Glomerular visceral epithelial cell (primary cell): ENCODE measurements at regions not wholly inside any gene's neighbourhood (a gene's known extent, or its start where the extent isn't known, plus 50 kb on each side); places are given as distances from the start of the nearest gene placed in this dataset.

Experiments used
- DNase-seq: peaks from one replicate; pipeline ENCODE4 v3.0.0-alpha.2; 2016; ENCODE audit errors: extremely low spot score

DNA sequence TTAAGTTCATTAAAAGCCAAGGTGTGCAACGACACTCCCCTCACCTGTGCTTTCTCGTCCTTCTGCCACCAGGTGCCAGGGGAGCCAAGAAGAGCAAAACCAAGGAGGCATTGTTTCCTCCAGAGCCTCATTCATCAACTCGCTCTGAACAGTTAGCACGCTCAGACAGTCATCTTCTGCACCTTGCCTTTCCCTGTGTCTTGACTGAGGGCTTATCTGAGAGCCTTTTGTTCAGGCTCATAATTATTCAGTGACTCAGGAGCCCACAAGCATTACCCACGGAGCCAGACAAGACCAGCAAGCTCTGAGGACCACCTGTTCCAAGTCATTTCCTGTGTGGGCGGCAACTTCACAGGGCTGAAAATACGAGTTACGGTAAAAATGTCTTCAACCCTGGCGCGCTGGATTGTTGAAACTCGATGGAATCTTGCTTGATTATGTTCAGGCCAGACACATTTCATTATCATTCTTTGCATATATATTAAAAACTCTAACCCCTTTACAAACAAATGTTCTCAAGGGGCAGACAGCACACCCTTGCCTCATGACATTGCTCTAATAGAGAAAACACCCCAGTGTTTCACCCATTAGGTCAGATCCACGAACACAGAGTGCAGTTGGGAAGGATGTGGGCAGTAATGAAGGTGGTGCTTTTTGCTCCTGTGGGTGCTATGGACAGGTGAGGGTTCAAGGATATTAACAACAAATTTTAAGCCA lies 89.7 kb upstream of the RUNX1 start:
- peak; percentile 81 for DNase-seq

DNA sequence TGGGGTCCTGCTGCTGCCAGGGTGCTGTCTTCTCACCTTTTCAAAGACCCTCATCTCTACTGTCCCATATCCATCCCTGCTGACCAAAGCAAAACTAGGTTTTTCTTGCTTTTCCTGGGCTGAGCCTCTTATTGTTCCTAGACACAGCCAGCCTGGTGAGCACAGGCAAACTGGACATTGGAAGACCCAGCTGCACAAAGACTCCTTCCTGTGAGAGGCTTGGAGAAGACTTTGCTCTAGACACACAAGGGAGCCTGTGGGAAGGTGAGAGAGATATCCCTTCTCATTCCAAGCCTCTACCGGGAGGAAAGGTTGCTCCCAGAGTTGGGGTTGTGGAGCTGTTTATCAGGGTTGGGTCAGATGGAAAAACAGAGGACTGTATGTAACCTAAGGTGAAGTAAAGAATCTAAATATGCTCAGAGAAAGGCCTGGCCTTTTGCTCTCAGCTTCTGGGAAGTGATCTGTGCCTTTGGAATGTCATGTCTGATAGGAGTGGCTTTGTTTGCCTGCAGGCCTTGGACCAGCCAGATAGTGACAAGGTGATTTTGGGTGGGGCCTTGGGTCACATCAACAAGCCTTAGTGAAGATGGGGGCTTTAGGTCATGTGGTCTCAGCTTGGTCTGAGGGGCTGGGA lies 87.6 kb upstream of the RUNX1 start:
- peak; percentile 38 for DNase-seq

DNA sequence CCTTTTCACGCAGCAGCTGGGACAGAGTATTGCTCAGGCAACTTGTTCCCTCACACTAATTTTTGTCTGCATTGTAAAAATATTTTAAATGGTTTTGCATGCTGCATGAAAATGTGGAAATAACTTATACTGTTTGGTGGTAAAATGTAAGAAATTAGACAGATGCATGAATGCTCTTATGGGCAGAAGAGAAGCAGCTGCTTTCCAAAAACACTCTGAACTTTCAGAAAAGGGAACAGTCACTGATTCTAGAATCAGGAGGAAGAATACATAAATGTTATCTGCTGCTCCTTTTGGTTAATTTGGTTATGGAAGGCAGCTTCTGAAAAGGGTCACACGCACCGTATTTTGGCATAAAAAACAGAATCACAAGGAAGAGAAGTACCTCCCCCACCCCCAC lies 87.0 kb upstream of the RUNX1 start:
- DNase-seq = no peak

DNA sequence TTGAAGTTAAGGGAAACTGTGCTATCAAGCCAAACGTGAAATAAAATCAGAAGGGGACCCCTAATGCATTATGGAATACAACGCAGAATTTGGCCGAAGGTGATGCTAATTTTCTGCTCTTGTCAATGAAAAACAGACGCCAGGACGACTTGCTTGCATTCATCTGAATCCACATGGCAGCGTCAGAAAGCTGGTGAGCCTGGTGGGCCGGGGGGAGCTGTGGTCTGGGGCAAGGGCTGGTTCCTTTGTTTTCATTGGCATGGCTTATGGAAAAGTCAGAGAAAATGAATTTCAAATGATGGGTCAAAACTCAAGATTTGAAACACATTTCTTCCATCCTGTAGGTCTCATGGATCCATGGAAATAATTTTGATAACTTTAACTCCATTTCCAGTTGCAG lies 86.4 kb upstream of the RUNX1 start:
- no peak for DNase-seq

DNA sequence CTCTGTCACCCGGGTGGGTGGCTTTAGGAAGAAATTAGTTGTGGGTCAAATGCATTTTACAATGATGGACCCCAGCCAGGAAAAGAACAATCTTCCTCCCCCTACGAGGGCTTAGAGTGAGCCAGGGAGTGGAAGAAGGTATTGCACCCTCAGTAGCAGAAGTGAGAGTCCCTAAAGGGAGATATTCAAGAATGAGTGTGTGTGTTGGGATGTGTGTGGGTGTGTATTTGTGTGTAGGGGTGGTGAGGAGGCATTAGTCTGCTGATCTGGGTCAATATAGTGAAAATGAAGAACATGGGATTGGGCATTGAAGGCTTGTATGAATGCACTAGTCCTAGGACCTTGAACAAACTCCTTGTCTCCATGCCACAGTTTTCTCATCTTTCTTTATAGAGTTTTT lies 85.2 kb upstream of the RUNX1 start:
- DNase-seq = no peak

DNA sequence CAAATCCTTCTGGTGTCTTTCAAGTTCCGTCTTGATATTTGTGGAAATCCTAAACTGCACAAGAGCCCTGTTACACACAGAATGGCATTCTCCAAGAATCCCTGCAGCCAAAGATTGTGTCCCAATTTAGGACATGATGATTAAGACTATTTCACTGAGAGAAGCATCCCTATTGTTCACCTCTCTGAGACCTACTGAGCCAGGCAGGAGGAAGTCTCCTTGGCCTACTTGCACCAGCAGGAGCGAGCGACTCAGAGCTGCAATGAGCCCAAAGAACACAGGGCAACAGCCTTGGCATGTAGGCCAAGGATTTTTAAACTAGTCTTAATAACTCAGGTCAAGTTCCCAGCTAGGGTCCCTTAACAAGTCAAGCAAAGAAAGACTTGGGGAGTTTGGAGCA lies 79.4 kb upstream of the RUNX1 start:
- no peak for DNase-seq

DNA sequence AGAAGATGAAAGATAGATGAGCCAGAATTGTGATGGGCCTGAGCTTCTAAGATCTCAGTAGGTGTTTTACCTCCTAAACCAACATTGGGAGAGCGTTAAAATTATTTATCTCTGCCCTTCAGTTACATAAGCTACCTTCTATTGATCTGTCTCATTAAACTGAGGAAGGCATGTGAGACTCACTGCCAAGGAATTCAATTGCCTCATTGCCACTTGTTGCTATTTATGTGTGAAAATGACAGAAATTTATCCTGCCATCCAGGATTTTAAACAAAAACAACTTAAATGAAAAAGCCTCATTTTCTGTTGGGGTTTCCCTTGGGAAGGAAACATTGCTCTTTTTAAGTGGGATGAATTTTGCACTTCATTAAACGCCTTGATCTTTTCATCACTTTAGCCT lies 78.7 kb upstream of the RUNX1 start:
- DNase-seq = no peak

DNA sequence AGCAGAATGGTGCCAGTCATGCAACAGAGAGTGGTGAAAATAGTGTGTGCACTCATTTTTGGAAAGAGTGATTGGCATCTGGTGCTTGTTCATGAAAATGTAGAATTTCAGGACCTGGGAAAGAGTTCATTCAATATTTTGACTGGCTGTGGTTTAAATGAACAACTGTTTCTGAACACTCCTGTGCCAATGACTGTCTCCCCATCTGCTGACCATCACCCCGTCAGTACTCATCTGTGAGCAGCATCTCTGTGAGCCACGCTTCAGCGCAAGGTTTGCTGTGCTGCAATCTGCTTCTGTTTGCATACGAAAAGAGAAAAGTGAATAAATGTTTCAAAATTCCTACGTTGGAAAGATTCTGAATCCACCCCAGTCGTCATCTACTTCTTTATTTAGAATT lies 77.9 kb upstream of the RUNX1 start:
- no peak for DNase-seq

DNA sequence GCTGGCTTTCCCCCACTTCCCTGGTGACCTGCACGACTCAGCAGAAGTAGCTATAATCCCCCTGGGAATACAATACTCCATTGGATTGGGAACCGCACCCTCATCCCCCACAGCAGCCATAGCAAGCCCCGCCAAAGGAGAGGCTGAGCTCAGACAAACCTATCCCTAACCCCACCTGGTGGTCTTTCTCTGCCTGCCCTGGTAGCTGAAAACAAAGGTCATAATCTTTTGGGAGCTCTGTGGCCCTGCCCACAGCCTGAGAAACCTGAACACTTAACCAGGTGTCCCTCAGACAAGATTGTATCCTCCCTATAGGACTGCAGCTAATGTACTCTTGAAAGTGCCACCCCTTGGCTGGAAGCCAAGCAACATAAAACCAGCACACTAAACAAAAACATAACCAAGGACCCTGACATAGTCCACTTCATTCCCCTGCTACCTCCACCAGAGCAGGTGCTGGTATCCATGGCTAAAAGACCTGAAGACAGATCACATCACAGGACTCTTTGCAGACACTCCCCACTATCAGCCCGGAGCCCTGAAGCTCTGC lies 71.6 kb upstream of the RUNX1 start:
- DNase-seq = no peak

DNA sequence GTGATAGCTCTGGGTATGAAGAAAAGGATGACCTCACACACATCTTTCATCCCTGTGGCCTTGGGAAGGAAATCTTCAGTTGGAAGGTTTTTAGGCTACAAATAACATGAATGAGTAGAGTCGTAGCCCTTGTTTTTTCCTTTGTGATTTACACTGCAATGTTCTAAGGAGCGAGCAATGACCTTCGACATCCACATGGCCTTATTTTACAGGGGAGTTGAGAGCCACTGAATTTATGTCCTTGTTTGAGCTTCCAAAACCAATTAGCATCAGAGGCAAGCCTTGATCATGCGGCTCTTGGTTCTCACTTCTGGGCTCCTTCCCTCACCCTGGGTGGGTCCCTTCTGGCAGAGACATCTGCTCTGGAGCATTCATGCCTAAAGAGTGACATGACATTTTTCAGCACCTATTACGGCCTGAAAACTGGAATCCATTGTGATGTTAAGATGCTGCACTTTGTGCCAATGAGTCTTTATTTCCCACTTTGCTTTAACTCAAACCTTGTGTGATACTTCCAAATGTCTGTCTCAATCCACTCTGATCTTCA lies 70.5 kb upstream of the RUNX1 start:
- no peak for DNase-seq

DNA sequence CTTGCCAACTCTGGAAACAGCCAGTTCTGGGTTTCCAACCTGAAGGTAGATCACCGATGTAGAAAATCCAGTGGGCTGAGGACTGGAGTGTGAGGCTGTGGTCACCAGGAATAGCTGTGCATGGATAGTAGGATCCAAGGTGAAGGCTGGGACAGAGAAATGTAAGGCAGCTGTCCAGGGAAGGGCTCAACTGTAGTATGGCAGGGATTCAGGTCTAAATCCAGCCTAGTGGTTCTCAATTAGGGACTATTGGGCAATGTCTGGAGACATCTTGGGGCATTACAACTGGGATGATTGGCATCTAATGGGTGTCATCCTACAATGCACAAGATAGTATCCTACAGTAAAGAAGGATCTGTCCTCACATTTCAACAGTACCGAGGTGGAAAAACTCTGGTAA lies 67.7 kb upstream of the RUNX1 start:
- no peak for DNase-seq

DNA sequence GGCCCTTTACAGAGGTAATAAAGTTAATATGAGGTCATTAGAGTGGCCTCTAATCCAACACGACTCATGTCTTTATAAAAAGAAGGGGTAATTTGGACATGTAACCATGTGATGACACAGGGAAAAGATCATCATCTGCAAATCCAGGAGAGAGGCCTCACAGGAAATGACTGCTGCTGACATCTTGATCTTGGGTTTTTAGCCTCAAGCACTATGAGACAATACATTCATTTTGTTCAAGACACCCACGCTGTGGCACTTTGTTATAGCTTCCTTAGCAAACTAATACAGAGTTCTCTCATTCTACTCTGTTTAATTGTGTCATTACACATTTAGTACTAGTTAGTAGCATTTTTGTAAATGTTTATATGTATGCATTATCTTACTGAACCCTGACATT lies 64.0 kb upstream of the RUNX1 start:
- DNase-seq = no peak

DNA sequence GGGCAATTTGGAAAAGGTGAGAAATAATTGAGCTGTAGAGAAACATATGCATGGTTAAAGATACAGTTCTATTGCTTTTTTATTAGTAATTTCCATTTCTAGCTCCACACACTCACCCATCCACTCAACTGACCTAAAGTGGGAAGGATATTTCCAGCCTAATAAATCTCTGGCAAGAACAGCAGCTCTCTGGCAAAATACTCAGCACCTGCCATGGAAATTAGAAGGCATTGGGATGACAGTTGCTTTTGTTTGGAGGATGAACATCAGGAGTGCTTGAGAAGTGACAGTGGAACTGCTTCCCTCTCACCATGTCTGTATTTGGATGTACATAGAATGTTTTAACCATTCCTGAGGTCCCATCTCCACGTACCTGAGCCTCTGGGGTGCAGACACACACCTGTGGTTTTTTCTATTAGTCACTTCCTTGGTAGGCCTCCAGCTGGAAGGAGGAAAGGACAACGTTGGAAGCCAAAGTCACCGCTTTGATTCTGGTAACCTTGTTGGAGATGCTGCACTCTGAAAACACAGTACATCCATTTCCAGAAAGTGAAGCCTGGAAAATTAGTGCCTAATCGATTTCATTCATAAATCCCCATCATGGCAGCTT lies 62.3 kb upstream of the RUNX1 start:
- no peak for DNase-seq

DNA sequence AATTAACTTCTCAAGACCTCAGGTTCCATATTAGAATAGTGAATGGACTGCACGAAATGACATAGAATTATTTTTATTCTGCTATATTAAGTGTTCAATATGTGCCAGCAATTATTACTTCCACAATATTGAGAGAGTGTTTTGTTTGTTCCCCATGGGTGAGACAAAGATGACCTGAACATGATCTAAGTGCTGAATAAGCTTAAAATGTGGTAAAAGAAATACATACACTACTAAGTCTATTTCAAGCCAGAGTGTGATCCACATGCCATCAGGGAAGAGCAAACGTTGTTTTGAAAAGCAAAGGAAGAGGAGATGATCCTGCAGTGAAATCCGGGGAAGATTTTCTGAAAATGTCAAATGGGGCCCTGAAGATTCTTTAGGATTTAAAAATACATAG lies 59.8 kb upstream of the RUNX1 start:
- no peak for DNase-seq

DNA sequence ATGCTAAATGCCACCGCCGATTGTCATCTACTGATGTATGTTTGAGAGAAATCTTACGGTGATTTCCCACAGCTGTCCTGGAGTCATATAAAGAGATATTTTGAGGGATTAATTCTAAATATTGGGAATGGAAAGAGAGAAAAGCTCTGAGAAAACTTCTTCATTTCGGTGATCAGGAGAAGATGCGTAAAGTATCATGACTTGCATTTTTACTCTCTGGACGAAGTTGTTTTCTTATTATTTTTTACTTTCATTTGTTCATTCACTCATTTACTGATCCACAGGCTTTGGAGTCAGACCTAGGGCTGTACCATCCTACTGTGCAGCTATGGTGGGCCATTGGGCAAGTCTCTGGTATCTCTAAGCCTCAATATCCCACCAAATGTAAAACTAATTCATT lies 58.4 kb upstream of the RUNX1 start:
- DNase-seq = no peak

DNA sequence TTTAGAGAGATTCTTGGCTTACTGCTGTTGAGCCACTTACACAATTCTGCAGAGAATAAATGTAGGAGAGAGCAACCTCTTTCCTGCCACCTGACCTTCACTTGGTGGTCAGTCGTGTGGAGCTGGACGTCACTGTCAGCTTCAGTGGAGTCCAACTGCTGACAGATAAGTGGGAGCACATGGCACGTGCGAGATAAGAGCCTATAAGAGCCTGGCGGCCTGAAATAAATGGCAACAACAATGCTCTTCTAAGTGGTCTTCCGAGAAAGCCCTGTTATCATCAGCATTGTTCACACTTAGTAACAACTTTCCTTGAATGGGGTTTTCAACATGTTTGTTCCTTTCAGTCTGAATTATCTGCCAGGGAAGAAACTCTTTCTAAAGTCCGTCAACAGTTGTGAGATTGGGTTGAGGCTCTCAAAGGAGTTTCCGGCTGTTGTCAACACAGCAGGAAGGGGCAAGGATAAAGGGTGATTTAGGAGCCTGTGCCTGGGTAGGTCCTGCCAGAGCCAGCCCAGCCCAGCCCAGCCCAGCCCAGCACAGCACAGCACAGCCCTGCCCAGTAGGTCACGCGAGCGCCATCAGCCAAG lies 57.2 kb upstream of the RUNX1 start:
- no peak for DNase-seq

DNA sequence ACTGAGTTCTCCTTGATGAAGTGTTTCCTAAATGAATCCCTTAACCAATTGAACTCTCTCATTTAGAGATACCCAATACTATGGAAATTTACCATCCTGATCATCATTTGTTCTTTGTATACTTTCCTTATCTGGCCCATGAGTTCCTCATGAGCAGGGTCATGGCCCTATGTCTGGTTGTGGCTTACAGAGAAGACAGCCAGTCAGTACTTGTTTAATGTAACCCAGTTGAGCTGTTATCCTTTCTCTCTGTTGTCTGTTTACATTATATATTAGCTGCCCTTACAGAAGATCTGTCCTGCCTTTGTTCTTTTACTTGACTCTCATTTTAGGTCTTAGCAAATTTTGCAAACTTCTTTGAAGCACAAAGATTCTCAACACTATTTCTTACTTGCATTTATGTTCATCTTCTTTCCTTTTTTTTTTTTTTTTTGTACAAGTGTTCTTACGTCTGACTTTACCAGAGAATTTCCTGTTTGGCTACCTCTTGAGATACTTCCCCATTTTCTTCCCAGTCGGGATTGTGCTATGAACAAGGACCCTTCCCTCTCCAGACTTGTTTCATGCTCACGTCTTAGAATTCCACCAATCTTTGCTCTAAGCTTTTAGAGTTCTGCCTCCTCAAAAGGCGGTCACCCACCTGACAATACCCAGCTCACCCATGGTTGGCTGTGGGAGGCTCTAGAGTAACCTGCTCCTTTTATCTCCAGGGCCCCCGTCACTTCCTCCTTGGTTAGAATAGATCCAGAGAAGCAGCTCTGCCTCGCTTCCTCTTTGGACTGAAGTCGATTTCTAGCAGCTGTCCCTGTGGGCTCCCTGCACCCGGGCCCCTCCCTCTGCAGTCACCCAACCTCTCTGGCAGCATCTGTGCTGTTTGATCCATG lies 53.6 kb upstream of the RUNX1 start:
- DNase-seq = no peak

DNA sequence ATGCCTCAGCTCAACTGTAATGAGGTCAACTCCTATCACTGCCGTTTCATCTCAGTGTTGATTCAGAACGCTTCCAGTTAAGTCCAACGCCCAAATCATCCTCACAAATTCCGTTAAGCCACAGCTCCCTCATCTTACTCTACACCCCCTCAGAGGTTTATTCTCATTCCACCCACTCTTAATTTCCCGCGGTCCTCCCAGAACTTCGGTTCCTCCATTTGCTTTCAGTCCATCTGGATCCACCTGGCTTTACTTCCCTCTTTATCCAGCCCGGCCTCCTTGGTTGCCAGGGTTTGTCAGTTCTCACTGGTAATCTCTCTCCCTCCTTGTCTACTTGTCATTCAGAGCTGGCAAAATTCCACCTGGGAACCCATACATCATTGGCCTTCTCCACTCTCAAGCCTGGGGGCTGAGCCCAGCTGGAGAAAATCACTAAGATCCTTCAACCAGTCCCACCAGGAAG lies 51.3 kb upstream of the RUNX1 start:
- DNase-seq = no peak

DNA sequence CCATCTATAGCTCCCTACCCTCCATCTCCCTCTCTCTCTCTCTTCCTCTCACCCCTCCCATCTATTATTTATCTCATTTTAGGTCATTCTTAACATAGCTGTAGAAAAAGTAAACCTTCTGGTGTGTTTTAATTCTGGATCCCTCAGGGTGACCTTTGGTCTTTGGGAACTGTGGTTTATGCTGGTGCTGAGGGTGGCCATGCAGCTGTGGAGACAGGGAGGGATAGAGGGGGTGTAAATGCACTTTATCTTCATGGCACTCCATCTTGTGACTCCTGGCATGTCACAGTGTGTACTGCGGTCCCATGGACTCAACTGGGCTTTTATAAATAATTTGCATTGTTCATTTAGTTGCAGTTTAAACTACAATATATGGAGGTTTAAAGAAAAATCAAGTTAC lies 50.2 kb upstream of the RUNX1 start:
- no peak for DNase-seq
